ENCODE measurements at regions not wholly inside any gene's neighbourhood (a gene's known extent, or its start where the extent isn't known, plus 50 kb on each side); places are given as distances from the start of the nearest gene placed in this dataset.
"Not testable (repeated sequence)": the region's sequence is repeated elsewhere in the genome, so short reads cannot be mapped to it uniquely, and the experiment has no call there.

DNA sequence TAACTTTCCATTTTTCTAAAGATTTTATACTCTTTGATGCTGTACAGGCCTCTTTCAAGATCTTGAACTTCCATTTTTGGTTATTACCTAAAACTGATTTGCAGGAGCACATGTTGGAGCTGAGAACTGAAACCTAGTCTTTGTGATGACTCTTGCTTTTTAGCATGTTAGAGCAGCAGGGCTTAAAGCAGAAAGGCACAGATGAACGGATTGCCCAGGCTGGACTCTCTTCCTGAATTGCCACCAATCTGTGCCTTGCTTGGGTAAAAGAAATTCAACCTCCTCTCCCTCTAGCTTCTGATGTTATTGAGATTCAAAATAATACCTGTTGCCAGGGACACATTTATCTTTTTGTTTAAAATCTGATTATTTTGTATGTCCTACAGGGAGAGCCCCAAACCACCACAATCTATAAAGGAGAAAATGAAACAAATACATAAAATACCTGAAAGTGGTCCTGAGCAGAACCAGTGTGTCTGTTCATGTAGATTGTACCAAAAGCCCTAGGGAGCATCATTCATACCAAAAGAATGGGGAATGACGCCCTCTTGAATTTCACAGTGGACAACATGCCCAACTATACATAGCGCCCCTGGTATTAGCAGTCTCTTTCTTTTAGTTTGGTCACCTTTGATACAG, 277.0 kb upstream of the MAP2 start:
- DNase-seq (ENCODE audit: low read depth): no peak

DNA sequence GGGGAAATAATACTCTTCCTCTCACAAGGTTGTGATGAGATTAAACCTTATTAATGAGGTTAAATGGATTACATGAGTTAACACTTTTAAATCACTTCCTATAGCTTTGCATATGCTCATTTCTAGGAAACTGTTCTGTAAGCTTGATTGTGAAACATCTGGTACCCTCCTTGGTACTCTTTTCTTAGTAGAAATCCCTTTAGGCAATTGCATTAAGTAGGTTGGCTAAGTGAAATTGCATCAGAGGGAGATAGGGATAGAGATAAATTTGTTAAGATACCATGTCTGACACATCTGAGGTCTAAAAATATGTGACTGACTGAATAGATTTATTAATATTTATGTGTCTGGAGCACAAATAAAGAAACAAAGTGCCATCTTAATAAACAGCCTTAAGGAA, 275.9 kb upstream of the MAP2 start:
- DNase-seq (ENCODE audit: low read depth): no peak

DNA sequence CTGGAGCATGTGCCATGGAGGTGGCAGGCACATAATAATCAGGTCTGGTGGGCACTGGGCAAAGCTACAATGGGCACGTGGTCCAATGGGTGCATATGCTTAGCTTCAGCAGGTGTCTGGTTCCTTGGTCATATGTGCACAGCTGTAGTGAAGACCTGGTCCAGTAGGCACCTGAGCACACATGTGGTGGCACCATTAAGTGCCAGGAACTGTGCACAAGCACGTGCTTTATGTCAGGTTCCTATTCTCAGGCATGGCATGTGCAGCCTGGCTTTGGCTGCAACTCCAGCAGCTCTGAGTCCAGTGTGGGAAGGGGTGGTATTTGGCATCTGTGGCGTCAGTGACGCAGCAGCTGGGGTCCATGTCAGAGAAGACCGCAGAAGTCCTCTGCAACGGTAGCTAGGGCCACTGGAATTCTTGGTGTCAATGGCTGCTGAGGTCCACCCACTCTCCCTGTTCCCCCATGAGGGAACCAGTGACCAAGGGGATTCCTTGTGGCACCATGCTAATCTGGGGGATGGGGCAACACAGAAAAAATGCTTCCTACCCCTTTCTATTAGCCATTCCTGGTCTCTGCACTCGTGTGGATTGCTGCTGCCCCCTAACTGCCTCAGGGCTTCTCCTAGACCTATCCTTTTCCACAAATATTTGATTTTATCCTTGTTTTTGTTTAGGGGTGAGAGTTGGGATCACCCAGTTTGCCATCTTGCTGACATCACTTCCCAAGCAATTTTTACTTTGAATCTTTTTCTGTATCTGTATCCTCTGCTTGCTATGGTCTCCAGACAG, 262.9 kb upstream of the MAP2 start:
- no peak for DNase-seq (ENCODE audit: low read depth)

DNA sequence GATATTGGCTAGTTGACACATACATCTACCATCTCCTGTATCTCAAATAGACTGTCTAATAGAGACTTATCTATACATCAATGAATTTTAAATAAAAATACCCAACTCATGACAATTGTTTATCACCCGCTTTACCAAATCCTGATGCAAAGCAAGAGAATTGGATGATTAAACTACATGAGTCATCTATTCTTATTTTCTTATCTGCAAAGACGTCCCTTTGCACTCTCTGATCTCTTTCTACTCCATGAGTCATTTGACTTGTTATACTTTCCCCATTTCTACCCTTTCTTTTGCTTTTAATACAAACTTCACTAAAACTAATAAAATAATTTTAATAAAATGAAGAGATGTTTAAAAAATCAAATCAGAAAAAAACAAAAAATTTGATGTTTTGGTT, 261.7 kb upstream of the MAP2 start:
- DNase-seq (ENCODE audit: low read depth): no peak

DNA sequence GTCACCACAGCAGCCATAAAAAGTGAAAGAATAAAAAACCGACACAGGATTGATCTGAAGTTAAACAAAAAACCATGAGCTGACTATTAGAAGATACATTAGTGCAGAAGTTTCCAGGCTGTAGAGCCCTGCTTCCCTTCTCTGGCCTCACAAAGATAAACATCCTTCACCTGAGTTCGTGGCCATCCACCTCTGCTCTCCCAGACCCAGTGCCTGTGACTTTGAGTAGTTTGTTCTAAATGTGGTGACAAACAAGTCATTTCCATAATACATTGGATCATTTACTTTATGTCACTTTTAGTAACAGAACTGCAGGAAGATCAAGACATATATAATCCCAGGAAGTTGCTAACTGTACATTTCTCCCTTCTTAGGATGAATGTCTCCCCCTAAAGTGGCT, 241.9 kb upstream of the MAP2 start:
- no peak for DNase-seq (ENCODE audit: low read depth)

DNA sequence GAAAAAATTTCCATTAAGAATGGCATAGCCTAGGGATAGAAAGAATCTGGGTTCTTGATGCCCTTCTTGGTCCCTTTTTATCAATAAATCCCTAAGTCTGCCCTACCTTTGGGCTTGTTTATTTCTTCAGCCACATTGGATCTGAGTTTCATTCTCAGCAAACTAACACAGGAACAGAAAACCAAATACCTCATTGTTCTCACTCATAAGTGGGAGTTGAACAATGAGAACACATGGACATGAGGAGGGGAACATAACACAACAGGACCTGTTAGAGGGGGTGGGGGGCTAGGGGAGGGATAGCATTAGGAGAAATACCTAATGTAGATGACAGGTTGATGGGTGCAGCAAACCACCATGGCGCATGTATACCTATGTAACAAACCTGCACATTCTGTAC, 237.0 kb upstream of the MAP2 start:
- DNase-seq (ENCODE audit: low read depth): not testable (repeated sequence)

DNA sequence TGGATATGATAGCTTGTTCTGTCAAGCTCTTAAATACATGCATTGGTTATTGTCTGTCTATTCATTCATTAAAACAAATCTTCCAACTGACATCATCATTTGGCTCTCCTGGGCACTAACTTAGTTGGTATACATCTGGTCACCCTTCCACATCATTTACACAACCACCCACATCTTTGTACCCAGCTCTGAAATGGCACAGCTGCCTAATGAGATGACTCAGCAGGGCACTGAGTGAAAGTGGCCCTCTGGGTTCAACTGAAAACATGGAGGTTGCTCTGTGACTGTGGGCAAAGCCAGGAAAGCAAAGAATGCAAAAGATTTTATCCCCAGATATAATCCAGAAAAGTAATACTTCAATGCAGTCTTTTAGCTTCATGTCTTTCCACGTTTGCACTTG, 234.0 kb upstream of the MAP2 start:
- DNase-seq (ENCODE audit: low read depth): no peak

DNA sequence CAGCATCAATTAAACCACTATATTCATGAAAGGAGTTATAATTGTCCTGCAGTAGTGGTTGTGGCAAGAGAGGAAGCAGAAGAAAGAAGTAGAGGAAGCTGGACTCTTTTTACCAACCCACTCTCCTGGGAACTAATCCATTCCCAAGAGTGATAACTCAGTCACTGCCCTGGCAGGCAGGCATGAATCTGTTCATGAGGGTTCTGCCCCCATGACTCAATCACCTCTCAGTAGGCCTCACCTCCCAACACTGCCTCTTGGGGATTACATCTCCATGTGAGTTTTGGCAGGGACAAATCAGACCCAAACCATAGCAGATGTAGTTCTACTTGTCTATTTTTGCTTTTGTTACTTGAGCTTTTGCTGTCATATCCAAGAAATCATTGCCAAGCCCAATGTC, 232.7 kb upstream of the MAP2 start:
- DNase-seq (ENCODE audit: low read depth): peak; percentile 36

DNA sequence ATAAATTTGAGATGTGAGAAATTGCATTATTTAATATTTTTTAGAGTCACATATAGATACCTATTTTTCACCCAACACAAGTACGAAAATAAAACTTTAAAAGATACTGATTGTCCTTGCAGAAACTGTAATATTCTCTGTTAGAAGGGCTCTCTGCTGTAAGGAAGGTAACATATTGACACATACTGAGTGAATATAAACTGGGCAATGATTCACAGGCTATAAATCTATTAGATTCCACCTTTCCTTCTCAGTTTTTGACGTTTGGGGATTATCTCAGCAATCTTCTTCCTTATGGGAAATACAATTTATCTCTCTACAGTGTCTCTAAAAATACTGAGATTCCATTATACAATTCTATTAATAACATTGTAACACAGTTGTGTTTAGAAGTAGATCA, 229.1 kb upstream of the MAP2 start:
- DNase-seq (ENCODE audit: low read depth): no peak

DNA sequence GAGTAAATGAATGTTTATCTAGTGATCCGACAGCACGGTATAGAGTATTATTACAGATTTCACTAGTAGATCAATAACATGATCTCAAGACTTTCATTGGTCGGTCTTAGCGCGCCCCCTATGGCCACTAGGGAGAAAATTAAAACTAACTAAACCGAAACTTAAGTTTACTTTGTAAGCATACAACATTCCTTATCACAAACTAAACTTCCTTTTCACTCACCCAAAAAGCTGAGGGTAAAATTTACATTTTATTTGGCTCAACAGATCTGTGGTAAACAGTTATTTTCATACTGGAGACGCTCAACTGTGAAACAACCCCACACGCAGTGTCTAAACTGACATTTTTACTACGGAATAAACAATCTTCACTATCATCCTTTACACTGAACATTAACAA, 215.6 kb upstream of the MAP2 start:
- peak; percentile 16 for DNase-seq (ENCODE audit: low read depth)

DNA sequence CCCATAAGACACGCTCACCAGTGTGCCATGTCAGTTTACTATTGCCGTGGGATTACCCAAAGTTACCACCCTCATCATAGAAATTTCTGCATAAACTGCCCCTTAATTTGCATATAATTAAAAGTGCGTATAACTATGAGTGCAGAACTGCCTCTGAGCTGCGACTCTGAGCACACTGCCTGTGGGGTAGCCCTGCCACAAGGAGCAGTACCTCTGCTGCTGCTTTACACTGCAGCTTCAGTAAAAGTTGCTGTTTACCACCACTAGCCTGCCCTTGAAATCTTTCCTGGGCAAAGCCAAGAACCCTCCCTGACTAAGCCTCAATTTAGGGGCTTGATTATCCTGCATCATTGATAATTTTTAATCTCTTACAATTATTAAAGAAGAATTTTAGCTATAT, 213.9 kb upstream of the MAP2 start:
- DNase-seq (ENCODE audit: low read depth): no peak

DNA sequence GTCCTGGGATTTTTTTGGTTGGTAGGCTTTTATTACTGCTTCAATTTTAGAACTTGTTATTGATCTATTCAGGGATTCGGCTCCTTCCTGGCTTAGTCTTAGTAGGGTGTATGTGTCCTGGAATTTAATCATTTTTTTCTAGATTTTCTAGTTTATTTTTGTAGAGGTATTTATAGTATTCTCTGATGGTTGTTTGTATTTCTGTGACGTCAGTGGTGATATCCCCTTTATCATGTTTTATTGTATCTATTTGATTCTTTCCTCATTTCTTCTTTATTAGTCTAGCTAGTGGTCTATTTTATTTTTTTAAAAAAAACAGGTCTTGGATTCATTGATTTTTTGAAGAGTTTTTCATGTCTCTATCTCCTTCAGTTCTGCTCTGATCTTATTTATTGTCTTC, 193.3 kb upstream of the MAP2 start:
- DNase-seq (ENCODE audit: low read depth): no peak

DNA sequence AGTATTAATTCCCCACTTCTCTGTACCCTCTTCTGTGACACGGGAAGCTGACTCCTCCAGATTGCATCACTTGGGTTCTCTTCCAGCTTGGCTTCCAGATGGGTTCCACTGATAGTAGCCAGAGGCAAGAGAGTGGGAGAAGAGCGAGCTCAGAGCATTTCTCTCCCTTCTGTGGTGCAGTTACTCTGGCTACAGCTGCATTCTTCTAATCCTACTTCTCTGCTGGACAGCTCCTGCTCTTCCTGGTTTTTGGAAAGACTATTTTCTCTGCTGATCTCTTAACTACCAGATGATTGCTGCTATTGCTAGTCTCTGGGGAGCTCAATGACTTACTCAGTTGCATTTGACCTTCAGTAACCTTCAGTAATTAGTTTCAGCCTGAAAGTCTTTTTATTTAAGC, 187.5 kb upstream of the MAP2 start:
- DNase-seq (ENCODE audit: low read depth): peak; percentile 2

DNA sequence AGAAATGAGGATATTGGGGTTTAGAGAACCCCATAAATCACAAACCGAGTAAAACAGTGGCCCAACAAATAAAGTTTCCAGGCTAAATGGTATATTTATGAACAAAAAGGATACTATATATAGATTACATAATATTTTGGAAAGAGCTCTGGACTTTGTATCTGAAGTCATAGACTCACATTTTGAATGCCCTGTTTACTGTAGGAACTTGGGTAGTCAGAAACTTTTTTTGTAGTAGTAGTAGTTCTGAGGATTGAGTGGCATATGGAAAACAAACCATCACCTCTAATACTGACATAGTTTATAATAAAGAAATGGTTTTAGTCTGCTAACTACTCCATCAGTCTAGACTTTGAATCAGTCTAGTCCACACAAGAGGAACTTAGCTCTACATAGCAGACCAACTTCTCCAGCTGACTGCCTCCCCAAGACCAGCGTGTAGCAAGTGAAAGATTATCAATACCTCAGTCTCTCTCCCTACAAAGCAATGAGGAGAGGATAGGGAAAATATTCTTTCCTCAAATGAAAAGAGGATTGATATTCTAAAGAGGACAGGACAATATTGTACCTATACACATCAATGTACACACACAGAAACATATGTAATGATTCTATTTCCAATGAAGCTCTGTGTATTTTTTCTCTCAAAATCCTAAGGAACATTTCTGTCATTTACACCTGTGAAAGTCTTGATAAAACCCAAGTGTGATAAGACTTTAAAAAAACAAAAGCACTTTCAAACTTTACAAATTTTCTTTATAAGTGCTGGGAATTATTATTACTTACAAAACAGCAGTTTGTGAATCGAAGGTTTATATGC, 184.9 kb upstream of the MAP2 start:
- DNase-seq (ENCODE audit: low read depth): no peak

DNA sequence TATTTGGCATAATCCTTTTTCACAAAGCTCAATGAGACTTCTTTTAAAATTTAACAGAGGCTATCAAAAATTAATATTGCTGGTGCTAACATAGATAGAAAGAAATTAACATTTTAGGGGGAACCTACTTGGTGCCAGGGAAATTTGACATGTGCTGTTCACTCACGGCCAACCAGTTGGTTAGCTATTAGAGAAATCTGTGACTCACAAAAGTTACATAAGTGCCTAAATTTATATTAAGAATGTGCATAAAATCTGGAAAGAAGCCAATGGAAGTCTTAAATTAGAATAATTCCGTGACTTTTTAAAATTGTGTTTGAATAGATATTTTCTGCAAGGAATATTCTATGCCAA, 184.3 kb upstream of the MAP2 start:
- DNase-seq (ENCODE audit: low read depth): no peak

DNA sequence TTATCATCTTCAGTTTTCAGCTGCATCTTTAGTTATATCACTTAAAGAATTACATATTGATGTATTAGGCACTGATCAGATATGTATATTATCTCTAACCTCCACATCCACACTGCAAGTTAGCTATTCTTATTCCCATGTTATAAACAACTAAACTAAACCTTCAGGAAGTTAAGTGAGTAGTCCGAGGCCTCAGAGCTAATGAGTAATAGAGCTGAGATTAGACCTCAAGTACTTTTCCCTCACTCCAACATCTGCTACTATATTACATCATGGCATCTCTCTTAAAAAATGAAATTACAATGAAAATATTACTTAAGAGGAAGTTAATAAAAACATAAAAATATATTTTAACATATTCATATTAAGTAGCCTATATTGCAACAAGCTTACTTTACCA, 183.6 kb upstream of the MAP2 start:
- DNase-seq (ENCODE audit: low read depth): no peak

DNA sequence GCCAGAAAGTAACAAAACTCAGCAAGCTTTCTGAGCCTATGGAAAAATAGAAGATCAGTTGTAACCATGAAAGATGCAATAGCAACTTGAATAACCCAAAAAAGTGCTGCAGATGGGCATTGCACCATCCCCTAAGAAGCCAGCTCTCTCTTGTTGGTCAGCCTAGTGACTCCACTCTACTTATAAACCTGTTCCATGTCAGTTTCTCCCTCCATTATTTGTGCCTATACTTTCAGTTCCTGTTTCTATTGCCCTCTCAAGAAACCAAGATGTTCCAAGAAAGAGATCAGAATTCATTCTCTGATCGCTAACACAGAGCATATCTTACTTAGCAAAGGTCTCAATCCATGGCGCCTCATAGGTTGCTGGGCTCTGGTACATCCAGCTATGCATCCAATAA, 170.3 kb upstream of the MAP2 start:
- no peak for DNase-seq (ENCODE audit: low read depth)

DNA sequence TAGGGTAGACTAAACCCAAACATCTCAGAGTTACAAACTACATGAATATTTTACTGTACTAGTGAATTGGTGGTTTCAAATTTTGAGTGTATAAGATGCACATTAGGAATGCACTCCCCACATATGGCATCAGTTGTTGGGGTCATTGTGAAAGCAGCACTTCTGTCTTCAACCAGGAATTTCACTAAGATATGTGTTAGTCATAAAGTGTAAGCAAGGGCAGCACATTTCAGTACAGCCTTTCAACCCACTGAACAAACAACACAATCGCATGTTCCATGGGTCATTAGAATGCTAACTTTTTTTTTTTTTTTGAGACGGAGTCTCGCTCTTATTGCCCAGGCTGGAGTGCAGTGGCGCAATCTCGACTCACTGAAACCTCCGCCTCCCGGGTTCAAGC, 164.1 kb upstream of the MAP2 start:
- DNase-seq (ENCODE audit: low read depth): no peak

DNA sequence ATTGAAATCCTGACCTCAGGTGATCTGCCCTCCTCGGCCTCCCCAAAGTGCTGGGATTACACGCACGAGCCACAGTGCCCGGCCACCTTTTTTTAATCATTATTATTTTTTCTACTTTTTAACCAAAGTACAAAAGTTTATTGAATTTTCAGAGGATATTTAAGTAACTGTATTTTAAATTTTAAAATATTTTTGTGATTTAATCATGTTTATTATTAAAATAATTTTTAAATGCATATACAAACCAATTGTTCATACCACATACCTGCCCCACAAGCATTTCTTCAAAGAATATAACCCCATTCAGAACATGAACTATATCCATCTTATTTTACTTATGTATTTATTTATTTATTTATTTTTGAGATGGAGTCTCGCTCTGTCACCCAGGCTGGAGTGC, 163.6 kb upstream of the MAP2 start:
- no peak for DNase-seq (ENCODE audit: low read depth)

DNA sequence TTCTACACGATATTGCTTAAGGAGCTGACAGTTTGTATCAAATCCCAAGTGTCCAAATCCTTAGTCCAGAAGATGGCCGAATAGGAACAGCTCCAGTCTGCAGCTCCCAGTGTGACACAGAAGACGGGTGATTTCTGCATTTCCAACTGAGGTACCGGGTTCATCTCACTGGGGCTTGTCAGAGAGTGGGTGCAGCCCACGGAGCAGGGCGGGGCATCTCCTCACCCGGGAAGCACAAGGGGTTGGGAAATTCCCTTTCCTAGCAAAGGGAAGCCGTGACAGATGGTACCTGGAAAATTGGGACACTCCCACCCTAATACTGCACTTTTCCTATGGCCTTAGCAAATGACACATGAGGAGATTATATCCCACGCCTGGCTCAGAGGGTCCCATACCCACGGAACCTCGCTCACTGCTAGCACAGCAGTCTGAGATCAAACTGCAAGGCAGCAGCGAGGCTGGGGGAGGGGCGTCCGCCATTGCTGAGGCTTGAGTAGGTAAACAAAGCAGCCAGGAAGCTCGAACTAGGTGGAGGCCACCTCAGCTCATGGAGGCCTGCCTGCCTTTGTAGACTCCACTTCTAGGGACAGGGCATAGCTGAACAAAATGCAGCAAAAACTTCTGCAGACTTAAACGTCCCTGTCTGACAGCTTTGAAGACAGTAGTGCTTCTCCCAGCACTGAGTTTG, 162.3 kb upstream of the MAP2 start:
- not testable (repeated sequence) for DNase-seq (ENCODE audit: low read depth)

DNA sequence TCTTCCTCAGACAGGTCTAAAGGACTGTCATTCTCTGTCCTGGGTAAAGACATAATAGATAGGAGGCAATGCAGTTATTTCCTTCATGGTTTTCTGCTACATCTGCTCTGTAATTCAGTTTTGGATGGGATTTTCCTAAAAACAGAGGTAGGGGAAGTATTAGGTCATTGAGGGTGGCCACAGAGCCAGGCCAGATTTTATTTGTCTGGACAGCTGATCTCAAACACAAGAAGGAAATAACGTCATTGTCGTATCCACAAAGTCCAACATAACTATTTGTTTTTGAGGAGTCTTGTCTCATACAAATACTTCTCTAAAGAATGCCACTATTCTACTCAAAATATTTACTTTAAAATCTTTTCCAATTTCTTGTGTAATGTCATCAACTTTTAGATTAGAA, 154.8 kb upstream of the MAP2 start:
- no peak for DNase-seq (ENCODE audit: low read depth)

DNA sequence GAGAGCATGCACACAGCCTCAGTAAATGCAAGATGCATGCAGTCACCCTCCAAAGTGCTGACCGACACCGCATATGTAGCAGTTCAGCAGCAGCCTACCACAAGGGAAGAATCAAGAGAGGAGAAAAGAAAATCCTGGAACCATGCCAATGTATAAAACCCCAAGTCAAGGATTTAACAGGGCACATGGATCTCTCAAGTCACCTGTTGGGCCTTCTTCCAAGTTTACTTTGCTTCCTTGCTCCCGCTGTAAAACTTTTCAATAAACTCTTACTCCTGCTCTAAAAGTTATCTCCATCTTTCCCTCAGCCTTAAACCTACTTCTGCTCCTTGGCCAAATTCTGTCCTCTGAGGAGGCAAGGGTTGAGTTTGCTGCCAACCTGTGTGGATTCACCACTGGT, 147.8 kb upstream of the MAP2 start:
- DNase-seq (ENCODE audit: low read depth): no peak

Measured in HT1080 (cell line).